Effector CD4-positive, alpha-beta T cell (primary cell): ENCODE measurements at regions not wholly inside any gene's neighbourhood (a gene's known extent, or its start where the extent isn't known, plus 50 kb on each side); places are given as distances from the start of the nearest gene placed in this dataset.

Experiments
- DNase-seq: peaks from one replicate; pipeline ENCODE4 v3.0.0-alpha.2; 2020

- DNase-seq = no peak
These were observed 52.2 kb upstream of the CD83 start for GRCh38 chr6:14065350-14065749.

- no peak for DNase-seq
These were observed 50.7 kb upstream of the CD83 start for GRCh38 chr6:14066782-14067406.

DNA sequence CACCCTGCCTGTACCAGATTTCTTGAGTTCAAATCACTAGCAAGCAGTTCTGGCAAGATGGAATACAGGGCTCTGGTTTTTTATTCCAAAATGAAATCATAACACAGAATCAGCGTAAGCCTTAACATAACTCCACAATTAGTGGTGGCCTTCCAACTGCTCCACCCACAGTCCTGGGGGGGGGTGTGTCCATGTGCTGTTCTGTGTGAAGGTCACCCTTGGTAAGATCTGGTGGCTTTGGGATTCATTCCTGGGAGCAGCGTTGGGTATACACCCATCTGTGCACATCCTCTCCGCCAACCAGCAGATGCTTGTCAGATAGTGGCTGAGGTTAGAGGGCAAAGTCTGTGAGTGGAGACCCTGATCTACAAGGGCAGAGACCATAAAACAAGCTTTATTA is 49.9 kb upstream of the CD83 start:
- DNase-seq = no peak
